WERI-Rb-1 (cell line): ENCODE measurements at regions not wholly inside any gene's neighbourhood (a gene's known extent, or its start where the extent isn't known, plus 50 kb on each side); places are given as distances from the start of the nearest gene placed in this dataset.
A peak's percentile ranks its signal among the peaks of the same experiment; 100 is the strongest.
"Not testable (repeated sequence)": the region's sequence is repeated elsewhere in the genome, so short reads cannot be mapped to it uniquely, and the experiment has no call there.

ENCODE experiments used
- DNase-seq: peaks from one replicate; pipeline ENCODE4 v3.0.0-alpha.2; 2020
- H3K27ac ChIP-seq: fragments of 250-450 bp; sonication (Bioruptor Pico); 2 replicates; pipeline ENCODE4 v1.5.1; 2020; ENCODE audit warnings: mild to moderate bottlenecking, moderate library complexity
- H3K27me3 ChIP-seq: fragments of 250-450 bp; sonication (Bioruptor Pico); 2 replicates; pipeline ENCODE4 v1.5.1; 2021; ENCODE audit warnings: mild to moderate bottlenecking, low read depth, moderate library complexity; ENCODE audit not compliant: insufficient read depth, severe bottlenecking
- H3K36me3 ChIP-seq: fragments of 250-450 bp; sonication (Bioruptor Pico); 2 replicates; pipeline ENCODE4 v1.5.1; 2020; ENCODE audit warnings: mild to moderate bottlenecking, moderate library complexity
- H3K4me3 ChIP-seq: 2 replicates; pipeline ENCODE4 v1.5.1; 2011; ENCODE audit warnings: low read depth, mild to moderate bottlenecking, control low read depth, low read length
- H3K9me3 ChIP-seq: fragments of 250-450 bp; sonication (Bioruptor Pico); 2 replicates; pipeline ENCODE4 v1.5.1; 2021; ENCODE audit warnings: mild to moderate bottlenecking, moderate library complexity; ENCODE audit not compliant: severe bottlenecking
- CTCF ChIP-seq: IDR thresholded peaks from 2 replicates; pipeline ENCODE4 v1.5.1; 2011; ENCODE audit warnings: low read depth, mild to moderate bottlenecking, control low read depth, inconsistent platforms, low read length

DNA sequence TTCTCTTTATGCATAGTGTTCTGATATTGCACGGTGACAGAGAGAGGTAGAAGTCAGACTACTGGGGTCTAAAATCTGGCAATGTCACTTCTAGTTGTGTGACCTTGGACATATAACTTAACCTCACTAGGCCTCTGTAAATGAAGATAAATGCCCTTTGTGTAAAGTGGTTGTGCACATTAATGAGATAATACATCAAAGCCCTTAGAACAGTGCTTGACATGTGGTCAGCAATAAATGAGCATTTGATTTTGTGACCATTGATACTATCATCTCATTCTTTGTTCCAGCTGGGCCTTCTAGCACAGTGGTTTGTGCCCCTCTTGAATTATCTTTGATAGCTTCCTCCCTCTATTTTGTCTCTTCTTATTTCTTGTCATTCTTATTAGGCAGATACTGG, 74.1 kb upstream of the C10orf90 start:
- H3K27ac ChIP-seq: no peak overlapping the region
- no peak for DNase-seq
- H3K36me3 ChIP-seq: no peaks in the 10 kb centered on the region
- no peak for TF ChIP-seq CTCF
- H3K27me3 ChIP-seq: peaks cover 3% of the 10 kb centered on the region
- H3K4me3 ChIP-seq: no peak overlapping the region
- no peaks in the 10 kb centered on the region for H3K9me3 ChIP-seq

- no peaks in the 10 kb centered on the region for H3K9me3 ChIP-seq
- peak; percentile 91 for TF ChIP-seq CTCF
- DNase-seq: peak; percentile 86
- no peaks in the 10 kb centered on the region for H3K27me3 ChIP-seq
- no peak overlapping the region for H3K4me3 ChIP-seq
- H3K36me3 ChIP-seq: no peaks in the 10 kb centered on the region
- no peak overlapping the region for H3K27ac ChIP-seq
Measured at GRCh38 chr10:126749015-126749655, 78.6 kb upstream of the C10orf90 start.

DNA sequence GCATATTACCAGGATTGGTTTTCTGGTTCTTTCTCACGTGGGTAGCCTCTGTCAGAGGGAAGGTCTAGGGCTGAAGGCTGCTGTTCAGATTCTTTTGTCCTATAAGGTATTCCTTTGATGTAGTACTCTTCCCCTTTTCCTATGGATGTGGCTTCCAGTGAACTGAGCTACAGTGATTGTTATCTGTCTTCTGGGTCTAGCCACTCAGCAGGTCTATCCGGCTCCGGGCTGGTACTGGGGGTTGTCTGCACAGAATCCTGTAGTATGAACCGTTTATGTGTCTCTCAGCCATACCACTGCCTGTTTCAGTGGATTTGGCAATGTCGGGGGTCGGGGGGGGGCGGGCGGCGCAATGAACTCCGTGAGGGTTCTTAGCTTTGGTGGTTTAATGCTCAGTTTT, 84.5 kb upstream of the C10orf90 start:
- Histone ChIP-seq H3K27ac (no peak overlapping the region), H3K9me3 (peaks cover 3% of the 10 kb centered on the region), H3K27me3 (no peaks in the 10 kb centered on the region), H3K4me3 (no peak overlapping the region), H3K36me3 (no peaks in the 10 kb centered on the region)
- DNase-seq: no peak
- no peak for TF ChIP-seq CTCF

DNA sequence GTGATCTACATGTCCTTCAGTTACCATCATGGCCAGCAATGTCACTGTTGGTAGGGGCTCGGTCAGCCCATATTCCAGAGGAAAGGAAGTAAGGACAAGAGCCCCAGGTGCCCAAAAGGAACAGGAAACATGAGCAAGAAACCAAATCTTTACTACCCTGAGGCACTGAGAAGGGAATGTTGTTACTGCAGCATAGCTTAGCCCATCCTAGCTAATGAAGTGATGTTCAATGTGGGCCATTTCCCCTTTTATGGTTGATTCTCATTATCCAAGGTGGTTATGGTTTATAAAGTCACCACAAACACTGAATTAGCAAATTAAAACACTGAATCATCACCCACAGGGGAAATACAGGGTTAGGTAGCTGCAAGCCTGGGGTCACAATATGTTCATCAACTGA, 88.4 kb upstream of the C10orf90 start:
- H3K27ac ChIP-seq: no peak overlapping the region

DNA sequence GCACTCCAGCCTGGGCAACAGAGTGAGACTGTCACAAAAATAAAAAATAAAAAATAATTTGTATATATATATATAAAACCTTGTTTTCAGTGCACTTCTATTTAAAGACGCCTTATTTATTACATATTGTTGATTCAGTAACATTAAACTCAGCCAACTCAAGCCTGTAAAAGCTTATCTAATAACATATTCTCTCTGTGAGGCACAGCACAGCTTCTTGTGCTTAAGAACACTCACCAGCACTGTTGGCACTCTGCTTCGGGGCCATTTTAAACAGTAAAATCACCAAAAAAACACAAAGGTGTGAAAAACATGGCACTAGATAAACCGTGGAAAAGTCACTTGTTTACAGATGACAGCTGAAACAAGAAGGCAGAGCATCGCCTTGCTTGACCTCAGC, 89.0 kb upstream of the C10orf90 start:
- TF ChIP-seq CTCF: no peak
- Histone ChIP-seq H3K9me3 (peaks cover 3% of the 10 kb centered on the region), H3K27me3 (no peaks in the 10 kb centered on the region), H3K36me3 (no peaks in the 10 kb centered on the region), H3K27ac (no peak overlapping the region), H3K4me3 (no peak overlapping the region)
- no peak for DNase-seq

More for the DNA sequence above, 88.4 kb upstream of the C10orf90 start:
- no peaks in the 10 kb centered on the region for H3K36me3 ChIP-seq
- no peaks in the 10 kb centered on the region for H3K27me3 ChIP-seq
- no peak for TF ChIP-seq CTCF
- no peak for DNase-seq
- H3K4me3 ChIP-seq: no peak overlapping the region
- H3K9me3 ChIP-seq: peaks cover 3% of the 10 kb centered on the region

DNA sequence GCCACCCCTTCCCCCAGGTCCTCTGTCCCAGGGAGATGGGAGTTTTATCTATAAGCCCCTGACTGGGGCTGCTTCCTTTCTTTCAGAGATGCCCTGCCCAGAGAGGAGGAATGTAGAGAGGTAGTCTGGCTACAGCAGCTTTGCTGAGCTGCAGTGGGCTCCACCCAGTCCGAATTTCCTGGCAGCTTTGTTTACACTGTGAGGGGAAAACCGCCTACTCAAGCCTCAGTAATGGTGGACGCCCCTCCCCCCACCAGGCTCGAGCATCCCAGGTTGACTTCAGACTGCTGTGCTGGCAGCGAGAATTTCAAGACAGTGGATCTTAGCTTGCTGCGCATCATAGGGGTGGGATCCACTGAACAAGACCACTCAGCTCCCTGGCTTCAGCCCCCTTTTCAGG, 96.2 kb upstream of the C10orf90 start:
- not testable (repeated sequence) for H3K27ac ChIP-seq, H3K4me3 ChIP-seq, H3K27me3 ChIP-seq, H3K36me3 ChIP-seq, H3K9me3 ChIP-seq, DNase-seq
